Immature natural killer cell (primary cell): ENCODE measurements at regions not wholly inside any gene's neighbourhood (a gene's known extent, or its start where the extent isn't known, plus 50 kb on each side); places are given as distances from the start of the nearest gene placed in this dataset.

Source experiments
- DNase-seq, 3 donors: peaks; one replicate each; pipeline ENCODE4 v3.0.0; 2022; ENCODE audit warnings: mixed read lengths in 1 of 3
- H3K27ac Mint-ChIP-seq, 6 donors: one replicate each; pipeline ENCODE4 v1.8.0; 2020; ENCODE audit warnings: mixed read lengths in 6 of 6, mild to moderate bottlenecking in 5 of 6, inconsistent platforms in 4 of 6, moderate library complexity in 3 of 6
- H3K27me3 Mint-ChIP-seq, 3 donors: one replicate each; pipeline ENCODE4 v1.8.0; 2020 to 2021; ENCODE audit warnings: low read depth in 3 of 3, mild to moderate bottlenecking in 3 of 3, mixed read lengths in 3 of 3, moderate library complexity in 3 of 3, inconsistent platforms in 1 of 3
- H3K36me3 Mint-ChIP-seq, 3 donors: one replicate each; pipeline ENCODE4 v1.8.0; 2020; ENCODE audit warnings: mixed read lengths in 3 of 3, inconsistent platforms in 2 of 3, mild to moderate bottlenecking in 2 of 3
- H3K4me1 Mint-ChIP-seq, 2 donors: one replicate each; pipeline ENCODE4 v1.8.0; 2020; ENCODE audit warnings: inconsistent platforms in 2 of 2, mild to moderate bottlenecking in 2 of 2, mixed read lengths in 2 of 2, moderate library complexity in 1 of 2
- H3K4me3 Mint-ChIP-seq, 5 donors: one replicate each; pipeline ENCODE4 v1.8.0; 2020; ENCODE audit warnings: mild to moderate bottlenecking in 5 of 5, mixed read lengths in 5 of 5, inconsistent platforms in 3 of 5, moderate library complexity in 3 of 5
- H3K9me3 Mint-ChIP-seq, 6 donors: one replicate each; pipeline ENCODE4 v1.8.0; 2020; ENCODE audit warnings: mild to moderate bottlenecking in 6 of 6, mixed read lengths in 6 of 6, inconsistent platforms in 4 of 6, moderate library complexity in 3 of 6

DNA sequence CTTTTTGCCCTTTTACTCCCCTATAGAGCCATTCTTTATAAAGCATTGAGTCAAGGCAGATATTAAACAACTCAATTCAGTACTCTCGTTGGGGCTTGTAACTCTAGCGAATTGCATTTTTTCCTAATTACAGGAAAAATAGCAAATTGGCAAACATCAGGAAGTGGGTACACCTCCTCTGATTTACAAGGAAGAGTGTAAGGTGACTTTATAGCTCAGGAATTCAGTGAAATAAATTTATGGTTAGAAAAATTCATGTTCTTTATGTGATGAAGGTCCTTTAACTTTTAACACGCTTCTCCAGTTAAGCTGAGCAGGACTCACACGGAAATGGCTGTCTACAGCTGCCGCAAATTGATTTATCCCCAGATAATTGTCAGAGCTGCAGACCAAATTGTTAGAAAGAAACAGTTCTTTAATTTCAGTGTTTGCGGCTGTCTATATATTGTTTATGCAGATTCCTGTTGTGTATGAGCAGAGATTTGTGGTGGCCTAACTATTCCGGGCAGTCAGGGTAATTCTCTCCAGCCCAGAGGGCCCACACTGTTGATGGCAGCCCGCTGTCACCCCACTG lies 151.1 kb upstream of the MKI67 start:
- H3K4me3 Mint-ChIP-seq = no peak overlapping the region
- DNase-seq = no peak
- peaks cover 20% of the 10 kb centered on the region in 2 donors for H3K4me1 Mint-ChIP-seq
- no peaks in the 10 kb centered on the region for H3K9me3 Mint-ChIP-seq
- H3K27me3 Mint-ChIP-seq = peaks cover 5 to 19% (median 10%) of the 10 kb centered on the region in 3 donors
- no peaks in the 10 kb centered on the region for H3K36me3 Mint-ChIP-seq
- H3K27ac Mint-ChIP-seq = peak overlapping the region in 1 of 6 donors; percentile 13

GRCh38 chr10:128278362-128278761 lies 152.1 kb upstream of the MKI67 start:
- Mint-ChIP-seq H3K4me1 (peaks cover 20% of the 10 kb centered on the region in 2 donors), H3K9me3 (no peaks in the 10 kb centered on the region), H3K4me3 (no peak overlapping the region), H3K27me3 (peaks cover 5 to 19% (median 10%) of the 10 kb centered on the region in 3 donors), H3K36me3 (no peaks in the 10 kb centered on the region), H3K27ac (no peak overlapping the region)
- no peak for DNase-seq

DNA sequence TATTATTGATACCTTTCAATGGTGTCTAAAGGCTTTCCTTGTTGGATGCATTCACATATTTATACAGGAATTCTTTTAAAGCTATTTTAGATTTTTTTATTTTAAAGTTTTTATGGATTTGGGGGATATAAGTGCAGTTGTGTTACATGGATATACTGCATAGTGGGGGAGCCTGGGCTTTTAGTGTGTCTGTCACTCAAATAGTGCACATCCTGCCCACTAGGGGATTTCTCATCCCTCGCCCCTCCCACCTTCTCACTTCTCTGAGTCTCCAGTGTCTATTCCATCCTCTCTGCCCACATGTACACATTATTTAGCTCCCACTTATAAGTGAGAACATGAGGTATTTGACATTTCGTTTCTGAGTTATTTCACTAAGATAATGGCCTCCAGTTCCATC lies 154.0 kb upstream of the MKI67 start:
- Mint-ChIP-seq H3K27ac (no peak overlapping the region), H3K4me3 (no peak overlapping the region), H3K27me3 (peaks cover 4 to 14% (median 5%) of the 10 kb centered on the region in 3 donors), H3K4me1 (peaks cover 9 to 12% of the 10 kb centered on the region in 2 donors), H3K9me3 (peaks cover 0 to 4% (median 0%) of the 10 kb centered on the region in 6 donors), H3K36me3 (no peaks in the 10 kb centered on the region)
- no peak for DNase-seq

- peaks cover 4 to 13% (median 5%) of the 10 kb centered on the region in 3 donors for H3K27me3 Mint-ChIP-seq
- H3K36me3 Mint-ChIP-seq = no peaks in the 10 kb centered on the region
- no peak overlapping the region for H3K4me3 Mint-ChIP-seq
- H3K4me1 Mint-ChIP-seq = peaks cover 0 to 5% of the 10 kb centered on the region in 2 donors
- DNase-seq = no peak
- H3K27ac Mint-ChIP-seq = no peak overlapping the region
- H3K9me3 Mint-ChIP-seq = peaks cover 0 to 4% (median 0%) of the 10 kb centered on the region in 6 donors
These were observed 155.1 kb upstream of the MKI67 start for GRCh38 chr10:128281343-128281742.

DNA sequence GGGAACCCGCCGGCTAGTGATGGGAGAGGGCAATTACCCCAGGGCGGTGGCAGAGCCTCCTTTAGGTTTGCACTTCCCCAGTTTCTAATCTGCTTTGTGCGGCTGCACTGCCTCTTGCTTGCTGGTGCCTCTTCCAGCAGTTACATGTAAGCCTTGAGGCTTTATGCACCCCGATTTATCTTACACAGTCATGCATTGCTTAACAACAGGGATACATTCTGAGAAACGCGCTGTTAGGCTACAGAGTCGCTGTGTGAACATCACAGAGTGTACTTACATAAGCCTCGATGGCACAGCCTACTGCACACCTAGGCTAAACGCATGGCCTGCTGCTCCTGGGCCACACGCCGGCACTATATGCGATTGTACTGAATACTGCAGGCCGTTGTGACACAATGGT lies 155.6 kb upstream of the MKI67 start:
- Mint-ChIP-seq H3K4me3 (no peak overlapping the region), H3K27ac (no peak overlapping the region)

GRCh38 chr10:128286141-128286761 lies 160.0 kb upstream of the MKI67 start:
- H3K4me1 Mint-ChIP-seq = peaks cover 0 to 2% of the 10 kb centered on the region in 2 donors
- peaks cover 5 to 11% (median 6%) of the 10 kb centered on the region in 3 donors for H3K36me3 Mint-ChIP-seq
- no peak overlapping the region for H3K27ac Mint-ChIP-seq
- H3K27me3 Mint-ChIP-seq = peaks cover 5 to 21% (median 11%) of the 10 kb centered on the region in 3 donors
- H3K9me3 Mint-ChIP-seq = peaks cover 0 to 14% (median 0%) of the 10 kb centered on the region in 6 donors
- H3K4me3 Mint-ChIP-seq = no peak overlapping the region
- no peak for DNase-seq

More for the DNA sequence above, 155.6 kb upstream of the MKI67 start:
- H3K27me3 Mint-ChIP-seq = peaks cover 4 to 13% (median 4%) of the 10 kb centered on the region in 3 donors
- peaks cover 0 to 5% of the 10 kb centered on the region in 2 donors for H3K4me1 Mint-ChIP-seq
- H3K9me3 Mint-ChIP-seq = peaks cover 0 to 4% (median 0%) of the 10 kb centered on the region in 6 donors
- no peaks in the 10 kb centered on the region for H3K36me3 Mint-ChIP-seq
- no peak for DNase-seq

DNA sequence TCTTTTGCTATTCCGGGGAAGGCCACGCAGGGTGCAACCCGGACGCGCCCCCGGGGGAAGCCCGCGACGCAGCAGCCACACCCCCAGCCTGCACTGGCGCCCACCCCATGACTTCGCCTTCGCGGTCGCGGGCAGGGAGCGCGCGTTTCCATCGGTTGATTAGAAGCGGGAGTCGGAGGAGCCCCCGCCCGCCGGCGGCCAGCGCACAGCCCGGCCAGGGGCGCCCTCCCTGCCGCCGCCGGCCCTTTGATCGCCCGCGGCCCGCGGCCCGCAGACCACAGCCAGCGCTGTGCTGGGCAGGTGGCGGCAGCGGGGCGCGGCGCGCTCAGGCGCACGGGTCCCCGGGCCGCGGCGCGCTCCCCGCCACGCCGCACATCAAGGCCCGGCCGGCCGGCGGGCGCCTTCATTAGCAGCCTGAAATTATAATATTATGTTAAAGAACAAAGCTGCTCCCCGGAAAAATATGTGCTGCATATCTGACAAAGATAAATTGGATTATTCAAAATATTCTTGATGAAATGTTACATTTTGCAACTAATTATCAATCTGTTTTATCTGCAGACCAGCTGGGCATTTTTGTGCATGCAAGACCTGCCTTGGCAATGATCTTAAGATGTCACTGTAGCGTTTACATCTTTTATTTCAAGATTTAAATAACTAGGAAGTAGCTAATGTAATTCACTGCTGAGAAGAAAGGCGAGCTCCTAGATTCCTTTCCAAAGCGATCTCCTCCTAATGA lies 160.7 kb upstream of the MKI67 start:
- H3K27me3 Mint-ChIP-seq = peaks cover 5 to 21% (median 11%) of the 10 kb centered on the region in 3 donors
- H3K9me3 Mint-ChIP-seq = peaks cover 0 to 15% (median 0%) of the 10 kb centered on the region in 6 donors
- H3K27ac Mint-ChIP-seq = no peak overlapping the region
- peaks cover 5 to 14% (median 6%) of the 10 kb centered on the region in 3 donors for H3K36me3 Mint-ChIP-seq
- no peaks in the 10 kb centered on the region for H3K4me1 Mint-ChIP-seq
- no peak overlapping the region for H3K4me3 Mint-ChIP-seq
- no peak for DNase-seq

GRCh38 chr10:128287921-128288320 lies 161.7 kb upstream of the MKI67 start:
- H3K27me3 Mint-ChIP-seq = peaks cover 5 to 21% (median 11%) of the 10 kb centered on the region in 3 donors
- H3K4me3 Mint-ChIP-seq = no peak overlapping the region

DNA sequence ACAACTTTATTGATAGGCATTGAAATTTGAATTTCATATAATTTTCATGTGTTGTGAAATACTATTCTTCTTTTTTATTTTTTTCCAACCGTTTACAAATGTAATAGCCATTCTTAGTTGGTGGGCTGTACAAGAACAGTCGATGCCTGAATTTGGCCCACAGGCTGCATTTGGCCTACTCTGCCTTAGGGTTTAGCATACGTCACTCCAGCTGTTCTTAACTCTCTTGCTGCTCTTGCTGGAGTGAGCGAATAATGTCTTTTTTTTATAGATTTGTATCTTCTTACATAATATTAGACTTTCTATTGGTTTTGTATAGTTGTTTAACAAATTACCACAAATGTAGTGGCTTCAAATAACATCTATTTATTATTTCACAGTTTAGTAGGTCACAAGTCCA lies 163.4 kb upstream of the MKI67 start:
- Mint-ChIP-seq H3K4me1 (no peaks in the 10 kb centered on the region), H3K9me3 (peaks cover 0 to 13% (median 0%) of the 10 kb centered on the region in 6 donors), H3K27me3 (peaks cover 5 to 17% (median 9%) of the 10 kb centered on the region in 3 donors), H3K4me3 (no peak overlapping the region), H3K27ac (no peak overlapping the region), H3K36me3 (peaks cover 5 to 18% (median 9%) of the 10 kb centered on the region in 3 donors)
- DNase-seq = no peak

More at GRCh38 chr10:128287921-128288320, 161.7 kb upstream of the MKI67 start:
- H3K27ac Mint-ChIP-seq = no peak overlapping the region
- no peak for DNase-seq
- peaks cover 5 to 18% (median 6%) of the 10 kb centered on the region in 3 donors for H3K36me3 Mint-ChIP-seq
- no peaks in the 10 kb centered on the region for H3K4me1 Mint-ChIP-seq
- H3K9me3 Mint-ChIP-seq = peaks cover 0 to 15% (median 0%) of the 10 kb centered on the region in 6 donors

GRCh38 chr10:128295003-128295402 lies 168.8 kb upstream of the MKI67 start:
- H3K9me3 Mint-ChIP-seq = peaks cover 0 to 8% (median 0%) of the 10 kb centered on the region in 6 donors
- H3K27me3 Mint-ChIP-seq = peaks cover 0 to 3% (median 2%) of the 10 kb centered on the region in 3 donors
- no peak overlapping the region for H3K27ac Mint-ChIP-seq
- no peak for DNase-seq
- H3K4me1 Mint-ChIP-seq = no peaks in the 10 kb centered on the region
- H3K36me3 Mint-ChIP-seq = peaks cover 3 to 8% (median 5%) of the 10 kb centered on the region in 3 donors
- no peak overlapping the region for H3K4me3 Mint-ChIP-seq

DNA sequence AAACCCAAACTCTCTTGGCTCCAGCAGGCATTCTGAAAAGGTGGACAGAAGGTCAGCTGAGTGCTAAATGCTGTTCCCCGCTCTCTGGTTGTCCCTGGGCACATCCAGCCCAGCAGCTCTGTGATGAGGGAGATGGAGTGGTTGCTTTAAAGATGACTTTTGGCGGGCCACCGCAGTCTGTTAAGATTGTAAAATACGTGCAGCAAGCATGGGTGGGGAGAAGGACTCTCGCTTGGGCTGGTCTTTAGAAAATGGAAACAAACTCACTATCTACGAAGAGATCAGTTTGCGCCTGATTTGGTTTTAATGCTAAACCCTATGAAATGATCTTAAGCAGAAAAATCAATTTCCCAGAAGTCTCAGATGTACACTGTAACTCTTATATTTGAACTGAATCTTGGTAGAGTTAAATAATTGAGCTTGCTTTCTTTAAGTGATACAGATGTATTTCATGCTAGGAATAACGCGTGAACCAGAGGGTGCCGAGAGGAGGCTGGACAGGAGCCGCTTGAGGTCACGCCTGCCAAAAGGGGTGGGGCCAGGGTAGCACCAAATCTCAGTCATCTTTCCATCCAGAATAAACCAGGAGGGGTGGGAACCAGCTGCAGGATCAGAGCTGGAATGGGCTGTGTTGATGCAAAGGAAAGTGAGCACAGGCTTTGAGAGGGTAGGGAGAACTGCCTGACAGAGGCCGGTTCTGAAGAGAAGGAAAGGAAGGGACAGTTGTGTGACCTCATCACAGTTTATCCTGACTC lies 170.2 kb upstream of the MKI67 start:
- Mint-ChIP-seq H3K9me3 (peaks cover 0 to 5% (median 0%) of the 10 kb centered on the region in 6 donors), H3K36me3 (peaks cover 0 to 8% (median 3%) of the 10 kb centered on the region in 3 donors), H3K4me1 (no peaks in the 10 kb centered on the region), H3K27me3 (peaks cover 0 to 4% (median 2%) of the 10 kb centered on the region in 3 donors), H3K27ac (no peak overlapping the region), H3K4me3 (no peak overlapping the region)
- DNase-seq = no peak

GRCh38 chr10:128297709-128298378 lies 171.6 kb upstream of the MKI67 start:
- Mint-ChIP-seq H3K27ac (peak overlapping the region in 1 of 6 donors; percentile 8), H3K4me1 (no peaks in the 10 kb centered on the region), H3K9me3 (peaks cover 0 to 7% (median 0%) of the 10 kb centered on the region in 6 donors), H3K36me3 (peaks cover 0 to 3% (median 0%) of the 10 kb centered on the region in 3 donors), H3K27me3 (peaks cover 0 to 4% (median 2%) of the 10 kb centered on the region in 3 donors), H3K4me3 (no peak overlapping the region)
- no peak for DNase-seq

- peaks cover 0 to 4% (median 0%) of the 10 kb centered on the region in 3 donors for H3K27me3 Mint-ChIP-seq
- H3K27ac Mint-ChIP-seq = no peak overlapping the region
- no peaks in the 10 kb centered on the region for H3K4me1 Mint-ChIP-seq
- H3K9me3 Mint-ChIP-seq = peaks cover 0 to 7% (median 0%) of the 10 kb centered on the region in 6 donors
- H3K4me3 Mint-ChIP-seq = no peak overlapping the region
- no peaks in the 10 kb centered on the region for H3K36me3 Mint-ChIP-seq
- no peak for DNase-seq
These were observed 172.4 kb upstream of the MKI67 start for GRCh38 chr10:128298587-128298986.
